Endothelial cell of umbilical vein (primary cell): ENCODE measurements at regions not wholly inside any gene's neighbourhood (a gene's known extent, or its start where the extent isn't known, plus 50 kb on each side); places are given as distances from the start of the nearest gene placed in this dataset.

Source experiments
- BruUV-seq: library from RNA; stranded (reverse); fragments of 400-500 nt; replicated peaks from 2 replicates; lab custom pipeline; 2021; lab: Mats Ljungman, UMichigan
- CTCF ChIA-PET: fragments of 300-600, 350-600 bp; sonication (Branson Sonifier 250); formaldehyde crosslinking; loops from one replicate; lab custom pipeline; 2021; ENCODE audit warnings: antibody characterized with exemption, inconsistent platforms; lab: Charles Lee
- POLR2A ChIA-PET: fragments of 300-600, 350-600 bp; sonication (Branson Sonifier 250); formaldehyde crosslinking; loops from one replicate; lab custom pipeline; 2021; ENCODE audit warnings: antibody characterized with exemption, inconsistent platforms; lab: Charles Lee
- DNase-seq: peaks from one replicate; pipeline ENCODE4 v3.0.0-alpha.2; 2011; ENCODE audit warnings: low read depth, low spot score
- FAIRE-seq: peaks from 2 replicates; lab custom pipeline; 2011; peaks lifted over from hg19 to GRCh38; lab: Jason Lieb, UNC
- H2AFZ ChIP-seq: 2 replicates; pipeline ENCODE4 v1.6.0; 2012; ENCODE audit warnings: low read depth, low read length, control low read depth, inconsistent platforms
- H3K27ac ChIP-seq: 2 replicates; pipeline ENCODE4 v1.5.1; 2011; ENCODE audit warnings: low read depth, mild to moderate bottlenecking, control low read depth, low read length, moderate library complexity; ENCODE audit not compliant: insufficient read depth
- H3K27me3 ChIP-seq, 2 experiments: 2 replicates each; pipeline versions ENCODE4 v1.6.0 to v1.6.1; 2011; ENCODE audit warnings: low read length in 2 of 2, mixed read lengths in 1 of 2; ENCODE audit not compliant: control insufficient read depth in 2 of 2, insufficient read depth in 2 of 2
- H3K36me3 ChIP-seq, 2 experiments: 2 replicates in 1 of 2; 3 replicates in 1 of 2; pipeline ENCODE4 v1.5.1; 2011; ENCODE audit warnings: low read length in 2 of 2, mild to moderate bottlenecking in 1 of 2, moderate library complexity in 1 of 2; ENCODE audit not compliant: control insufficient read depth in 2 of 2, insufficient read depth in 2 of 2; ENCODE audit errors: extremely low read depth in 1 of 2
- H3K4me1 ChIP-seq: 3 replicates; pipeline ENCODE4 v1.5.1; 2011; ENCODE audit warnings: mild to moderate bottlenecking, low read length; ENCODE audit not compliant: control insufficient read depth, insufficient read depth; ENCODE audit errors: extremely low read depth
- H3K4me2 ChIP-seq: 2 replicates; pipeline ENCODE4 v1.6.1; 2011; ENCODE audit warnings: low read length, control low read depth, mixed read lengths; ENCODE audit not compliant: insufficient read depth
- H3K4me3 ChIP-seq, 3 experiments: fragments of 200-600 bp in 1 of 3; sonication (generic), shearing (Covaris generic) in 1 of 3; replicated peaks in 1 of 3; 2 replicates each; pipeline ENCODE4 v1.5.1; 2011 to 2016; ENCODE audit warnings: control low read depth in 3 of 3, low read length in 3 of 3, mild to moderate bottlenecking in 2 of 3, inconsistent platforms in 1 of 3, low read depth in 1 of 3, moderate library complexity in 1 of 3; ENCODE audit not compliant: insufficient read depth in 1 of 3
- H3K79me2 ChIP-seq: 2 replicates; pipeline ENCODE4 v1.6.0; 2012; ENCODE audit warnings: low read length, inconsistent platforms; ENCODE audit not compliant: control insufficient read depth, insufficient read depth
- H3K9ac ChIP-seq: replicated peaks from 2 replicates; pipeline ENCODE3; 2011; ENCODE audit warnings: low read length, control low read depth; ENCODE audit not compliant: insufficient read depth; ENCODE audit errors: extremely low read depth
- H3K9me1 ChIP-seq: replicated peaks from 3 replicates; pipeline ENCODE4 v1.6.0; 2011; ENCODE audit warnings: mild to moderate bottlenecking, low read length; ENCODE audit not compliant: control insufficient read depth, insufficient read depth; ENCODE audit errors: extremely low read depth
- H3K9me3 ChIP-seq: replicated peaks from 2 replicates; pipeline ENCODE4 v1.5.1; 2012; ENCODE audit warnings: low read length, inconsistent platforms; ENCODE audit not compliant: control insufficient read depth, insufficient read depth
- H4K20me1 ChIP-seq: replicated peaks from 2 replicates; pipeline ENCODE3; 2011; ENCODE audit warnings: mild to moderate bottlenecking, low read length; ENCODE audit not compliant: control insufficient read depth, insufficient read depth; ENCODE audit errors: extremely low read depth
- EZH2 ChIP-seq: IDR thresholded peaks from 2 replicates; pipeline ENCODE4 v1.6.1; 2012; ENCODE audit warnings: borderline replicate concordance, low read depth, mild to moderate bottlenecking, moderate library complexity, low read length, inconsistent platforms; ENCODE audit not compliant: severe bottlenecking
- FOS ChIP-seq: IDR thresholded peaks from 2 replicates; pipeline ENCODE4 v1.6.1; 2011; ENCODE audit warnings: mild to moderate bottlenecking, low read length, moderate library complexity, borderline replicate concordance; ENCODE audit not compliant: insufficient read depth
- JUN ChIP-seq: IDR thresholded peaks from 2 replicates; pipeline ENCODE4 v1.6.1; 2011; ENCODE audit warnings: borderline replicate concordance, low read depth; ENCODE audit not compliant: insufficient read length, insufficient read depth
- POLR2A ChIP-seq: IDR thresholded peaks from 2 replicates; pipeline ENCODE4 v1.6.1; 2012; ENCODE audit warnings: low read depth, mild to moderate bottlenecking, control low read depth, low read length
- POLR2AphosphoS5 ChIP-seq: IDR thresholded peaks from 2 replicates; pipeline ENCODE4 v1.6.1; 2012; ENCODE audit warnings: low read depth, mild to moderate bottlenecking, control low read depth, low read length, moderate library complexity; ENCODE audit not compliant: insufficient read depth
- dilution Hi-C: fragments of 300-500 bp; cut with MboI; formaldehyde crosslinking; loops from one replicate; pipeline ENCODE4 v1.15.0; 2019; ENCODE audit warnings: low sequenced_read_pairs; ENCODE audit not compliant: extremely low pct_ligation_motif_present
- intact Hi-C: fragments of 100-400 bp; cut with micrococcal nuclease; formaldehyde crosslinking; loops from one replicate; pipeline ENCODE4 v1.10.0; 2022
- TF ChIP-seq, protein P1 (sequence below), 2 donors: IDR thresholded peaks; 1 replicate in 1 of 2; 2 replicates in 1 of 2; pipeline ENCODE4 v1.5.1; 2011; ENCODE audit warnings: low read length in 2 of 2, mild to moderate bottlenecking in 2 of 2, moderate library complexity in 2 of 2, control low read depth in 1 of 2, inconsistent platforms in 1 of 2, low read depth in 1 of 2; ENCODE audit not compliant: insufficient read depth in 1 of 2; ENCODE audit errors: extremely low read depth in 1 of 2
- TF ChIP-seq, protein P2 (sequence below): IDR thresholded peaks from 2 replicates; pipeline ENCODE4 v1.6.1; 2011; ENCODE audit not compliant: insufficient read depth, insufficient read length

DNA sequence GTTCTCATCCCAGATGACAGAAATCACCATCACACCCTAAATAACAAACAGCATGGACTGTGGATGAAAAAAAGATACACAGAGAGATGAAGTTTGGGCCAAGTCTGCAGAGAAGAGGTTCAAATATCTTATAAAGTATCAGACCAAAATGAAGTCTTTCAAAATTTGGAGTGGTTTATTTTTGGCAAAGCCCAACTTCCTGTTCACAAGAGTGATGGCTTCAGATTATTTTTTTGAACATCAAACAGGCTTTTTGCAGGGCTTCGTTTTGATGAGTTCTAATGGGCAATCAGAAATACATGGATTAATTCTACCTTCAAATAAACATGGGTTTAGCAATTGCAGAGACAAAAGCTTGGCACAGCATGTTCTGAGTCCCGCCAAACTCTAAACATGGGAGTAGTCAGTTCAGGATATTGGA, 378.2 kb upstream of the RPS23 start:
- Histone ChIP-seq H3K4me1 (no peaks in the 10 kb centered on the region), H3K79me2 (no peaks in the 10 kb centered on the region), H3K9me1 (no peaks in the 10 kb centered on the region), H4K20me1 (no peaks in the 10 kb centered on the region), H2AFZ (no peak overlapping the region), H3K27ac (no peak overlapping the region), H3K9ac (no peak overlapping the region), H3K4me2 (no peak overlapping the region), H3K36me3 (no peaks in the 10 kb centered on the region), H3K4me3 (no peak overlapping the region), H3K9me3 (no peaks in the 10 kb centered on the region), H3K27me3 (peaks cover 0 to 6% of the 10 kb centered on the region in 2 experiments)
- dilution Hi-C loops (no loop called here), intact Hi-C loops (no loop called here)
- DNase-seq = no peak
- BruUV-seq = no TSS peak
- ChIA-PET CTCF (interaction anchor here (0.8 kb wide), 1 partner anchor 15 kb away, joined by 3 read pairs; no protein-coding TSS in a partner anchor), POLR2A (no interaction called here)
- no peak for FAIRE-seq
- TF ChIP-seq EZH2 (no peak), POLR2AphosphoS5 (no peak)
- TF ChIP-seq, protein P1, sequence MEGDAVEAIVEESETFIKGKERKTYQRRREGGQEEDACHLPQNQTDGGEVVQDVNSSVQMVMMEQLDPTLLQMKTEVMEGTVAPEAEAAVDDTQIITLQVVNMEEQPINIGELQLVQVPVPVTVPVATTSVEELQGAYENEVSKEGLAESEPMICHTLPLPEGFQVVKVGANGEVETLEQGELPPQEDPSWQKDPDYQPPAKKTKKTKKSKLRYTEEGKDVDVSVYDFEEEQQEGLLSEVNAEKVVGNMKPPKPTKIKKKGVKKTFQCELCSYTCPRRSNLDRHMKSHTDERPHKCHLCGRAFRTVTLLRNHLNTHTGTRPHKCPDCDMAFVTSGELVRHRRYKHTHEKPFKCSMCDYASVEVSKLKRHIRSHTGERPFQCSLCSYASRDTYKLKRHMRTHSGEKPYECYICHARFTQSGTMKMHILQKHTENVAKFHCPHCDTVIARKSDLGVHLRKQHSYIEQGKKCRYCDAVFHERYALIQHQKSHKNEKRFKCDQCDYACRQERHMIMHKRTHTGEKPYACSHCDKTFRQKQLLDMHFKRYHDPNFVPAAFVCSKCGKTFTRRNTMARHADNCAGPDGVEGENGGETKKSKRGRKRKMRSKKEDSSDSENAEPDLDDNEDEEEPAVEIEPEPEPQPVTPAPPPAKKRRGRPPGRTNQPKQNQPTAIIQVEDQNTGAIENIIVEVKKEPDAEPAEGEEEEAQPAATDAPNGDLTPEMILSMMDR (IDR thresholded peaks at IDR 0.05; ENCODE audit: extremely low read depth in 1 of 2, insufficient read depth in 1 of 2, low read depth in 1 of 2, low read length in 2 of 2) = no peak

DNA sequence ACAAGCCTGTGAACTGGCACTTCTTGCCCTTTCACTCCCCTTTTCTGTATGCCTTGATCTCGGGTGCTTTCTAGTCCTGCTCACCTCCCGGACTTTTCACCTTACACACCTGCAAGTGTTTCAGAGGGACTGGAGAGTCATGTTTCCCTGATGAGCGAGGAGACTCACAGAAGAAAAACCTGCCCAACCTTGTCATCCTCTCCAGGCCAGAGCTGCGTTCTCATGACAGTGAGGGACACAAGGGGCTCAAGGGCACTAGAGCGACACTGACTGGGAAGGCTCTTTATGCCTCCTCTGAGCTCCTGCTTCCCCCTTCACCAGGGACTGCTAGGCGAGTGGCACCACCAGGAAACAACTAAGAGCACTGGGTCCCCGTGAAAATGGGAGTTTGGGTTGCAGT, 376.9 kb upstream of the RPS23 start:
- H3K9ac ChIP-seq = no peak overlapping the region
- no peak overlapping the region for H3K27ac ChIP-seq
- DNase-seq = no peak
- no peaks in the 10 kb centered on the region for H3K9me3 ChIP-seq
- CTCF ChIA-PET = interaction anchor here (1.5 to 2.8 kb wide), 2 partner anchors 13 to 291 kb away, joined by 4 to 10 read pairs; no protein-coding TSS in a partner anchor
- H3K36me3 ChIP-seq = no peaks in the 10 kb centered on the region
- H3K4me1 ChIP-seq = no peaks in the 10 kb centered on the region
- dilution Hi-C loops = no loop called here
- no peak overlapping the region for H3K4me2 ChIP-seq
- H3K4me3 ChIP-seq = no peak overlapping the region
- no TSS peak for BruUV-seq
- no peak overlapping the region for H2AFZ ChIP-seq
- intact Hi-C loops = no loop called here
- H3K27me3 ChIP-seq = peaks cover 0 to 7% of the 10 kb centered on the region in 2 experiments
- no peaks in the 10 kb centered on the region for H3K79me2 ChIP-seq
- no peak for FAIRE-seq
- TF ChIP-seq POLR2AphosphoS5 = no peak
- TF ChIP-seq JUN = no peak
- TF ChIP-seq, protein P2, sequence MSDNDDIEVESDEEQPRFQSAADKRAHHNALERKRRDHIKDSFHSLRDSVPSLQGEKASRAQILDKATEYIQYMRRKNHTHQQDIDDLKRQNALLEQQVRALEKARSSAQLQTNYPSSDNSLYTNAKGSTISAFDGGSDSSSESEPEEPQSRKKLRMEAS = no peak
- no peak for TF ChIP-seq POLR2A
- TF ChIP-seq, protein P1 (IDR thresholded peaks at IDR 0.05; ENCODE audit: extremely low read depth in 1 of 2, insufficient read depth in 1 of 2, low read depth in 1 of 2, low read length in 2 of 2) = no peak
- no peak for TF ChIP-seq FOS
- H3K9me1 ChIP-seq = no peaks in the 10 kb centered on the region
- H4K20me1 ChIP-seq = no peaks in the 10 kb centered on the region
- POLR2A ChIA-PET = no interaction called here
